ENCODE measurements at regions not wholly inside any gene's neighbourhood (a gene's known extent, or its start where the extent isn't known, plus 50 kb on each side); places are given as distances from the start of the nearest gene placed in this dataset.

DNA sequence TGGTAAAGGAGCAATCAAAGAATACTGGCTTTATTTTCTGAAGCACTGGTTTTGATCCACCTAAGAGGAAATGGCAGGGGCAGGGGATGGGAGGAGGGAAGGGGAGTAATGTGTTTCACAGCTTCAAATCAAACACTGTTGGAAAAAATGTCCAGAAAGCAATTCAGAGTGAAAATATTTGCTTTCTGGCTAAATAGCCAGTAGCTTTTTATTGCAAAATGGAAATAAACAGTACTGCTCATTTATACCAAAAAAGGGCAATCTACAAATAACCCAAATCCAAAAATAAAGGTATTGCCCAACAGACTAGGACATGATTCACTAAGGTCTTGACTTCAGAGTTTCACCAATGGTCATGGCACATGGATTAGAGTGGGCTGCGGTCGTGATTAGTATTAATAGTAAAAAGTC lies 279.3 kb upstream of the THBS1 start:
- TF ChIP-seq CTCF (IDR thresholded peaks at IDR 0.05; ENCODE audit: low read length) (no peak), EZH2 (IDR thresholded peaks at IDR 0.05; ENCODE audit: borderline replicate concordance, low read length) (no peak)
